MG63 (cell line): ENCODE measurements at regions not wholly inside any gene's neighbourhood (a gene's known extent, or its start where the extent isn't known, plus 50 kb on each side); places are given as distances from the start of the nearest gene placed in this dataset.
"Not testable (repeated sequence)": the region's sequence is repeated elsewhere in the genome, so short reads cannot be mapped to it uniquely, and the experiment has no call there.

Experiments
- DNase-seq: peaks from one replicate; pipeline ENCODE4 v3.0.0-alpha.2; 2020
- H3K27me3 ChIP-seq: fragments of 250-450 bp; sonication (Bioruptor Pico); 2 replicates; pipeline ENCODE4 v1.5.1; 2020; ENCODE audit warnings: mild to moderate bottlenecking, moderate library complexity
- H3K36me3 ChIP-seq: fragments of 250-450 bp; sonication (Bioruptor Pico); 2 replicates; pipeline ENCODE4 v1.5.1; 2020; ENCODE audit warnings: mild to moderate bottlenecking, moderate library complexity
- H3K4me3 ChIP-seq: fragments of 250-450 bp; sonication (Bioruptor Pico); 2 replicates; pipeline ENCODE4 v1.5.1; 2020; ENCODE audit warnings: mild to moderate bottlenecking, moderate library complexity
- H3K9me3 ChIP-seq: fragments of 250-450 bp; sonication (Bioruptor Pico); 2 replicates; pipeline ENCODE4 v1.5.1; 2020; ENCODE audit warnings: mild to moderate bottlenecking, moderate library complexity

- no peaks in the 10 kb centered on the region for H3K27me3 ChIP-seq
- no peak overlapping the region for H3K4me3 ChIP-seq
- DNase-seq, result no peak
- no peaks in the 10 kb centered on the region for H3K9me3 ChIP-seq
- no peaks in the 10 kb centered on the region for H3K36me3 ChIP-seq
These were observed 71.1 kb upstream of the TRPM1 start for GRCh38 chr15:31172606-31173005.

GRCh38 chr15:31173790-31174450 lies 72.4 kb upstream of the TRPM1 start:
- no peaks in the 10 kb centered on the region for H3K27me3 ChIP-seq
- H3K4me3 ChIP-seq, result no peak overlapping the region

GRCh38 chr15:31175484-31175883 lies 74.0 kb upstream of the TRPM1 start:
- no peak overlapping the region for H3K4me3 ChIP-seq
- DNase-seq, result no peak
- no peaks in the 10 kb centered on the region for H3K9me3 ChIP-seq
- H3K36me3 ChIP-seq, result no peaks in the 10 kb centered on the region
- no peaks in the 10 kb centered on the region for H3K27me3 ChIP-seq

More at GRCh38 chr15:31173790-31174450, 72.4 kb upstream of the TRPM1 start:
- H3K36me3 ChIP-seq, result no peaks in the 10 kb centered on the region
- no peaks in the 10 kb centered on the region for H3K9me3 ChIP-seq
- DNase-seq, result no peak

GRCh38 chr15:31177951-31178350 lies 76.4 kb upstream of the TRPM1 start:
- H3K27me3 ChIP-seq, result no peaks in the 10 kb centered on the region
- no peak overlapping the region for H3K4me3 ChIP-seq
- DNase-seq, result no peak
- no peaks in the 10 kb centered on the region for H3K9me3 ChIP-seq
- H3K36me3 ChIP-seq, result no peaks in the 10 kb centered on the region

- DNase-seq, result no peak
- no peaks in the 10 kb centered on the region for H3K9me3 ChIP-seq
- H3K4me3 ChIP-seq, result no peak overlapping the region
- no peaks in the 10 kb centered on the region for H3K36me3 ChIP-seq
- no peaks in the 10 kb centered on the region for H3K27me3 ChIP-seq
These were observed 77.2 kb upstream of the TRPM1 start for GRCh38 chr15:31178705-31179104.

GRCh38 chr15:31179693-31180092 lies 78.2 kb upstream of the TRPM1 start:
- Histone ChIP-seq H3K36me3 (no peaks in the 10 kb centered on the region), H3K9me3 (no peaks in the 10 kb centered on the region), H3K4me3 (no peak overlapping the region), H3K27me3 (no peaks in the 10 kb centered on the region)
- DNase-seq, result no peak

GRCh38 chr15:31193291-31193690 lies 91.8 kb upstream of the TRPM1 start:
- Histone ChIP-seq H3K4me3 (no peak overlapping the region), H3K27me3 (no peaks in the 10 kb centered on the region; the same call in 1 of the 2 replicates), H3K9me3 (peaks cover 6% of the 10 kb centered on the region), H3K36me3 (no peaks in the 10 kb centered on the region)
- no peak for DNase-seq

- H3K4me3 ChIP-seq, result no peak overlapping the region
- no peak for DNase-seq
- H3K27me3 ChIP-seq, result no peaks in the 10 kb centered on the region
- H3K9me3 ChIP-seq, result no peaks in the 10 kb centered on the region
- H3K36me3 ChIP-seq, result no peaks in the 10 kb centered on the region
These were observed 94.3 kb upstream of the TRPM1 start for GRCh38 chr15:31195871-31196270.

- Histone ChIP-seq H3K36me3 (no peaks in the 10 kb centered on the region), H3K4me3 (no peak overlapping the region), H3K9me3 (no peaks in the 10 kb centered on the region), H3K27me3 (no peaks in the 10 kb centered on the region)
- DNase-seq, result peak; percentile 19
These were observed 96.2 kb upstream of the TRPM1 start for GRCh38 chr15:31197497-31198414.

- DNase-seq, result no peak
- Histone ChIP-seq H3K36me3 (no peaks in the 10 kb centered on the region), H3K9me3 (no peaks in the 10 kb centered on the region), H3K4me3 (no peak overlapping the region), H3K27me3 (no peaks in the 10 kb centered on the region)
These were observed 99.2 kb upstream of the TRPM1 start for GRCh38 chr15:31200735-31201151.

- Histone ChIP-seq H3K36me3 (no peaks in the 10 kb centered on the region), H3K27me3 (no peaks in the 10 kb centered on the region), H3K9me3 (no peaks in the 10 kb centered on the region), H3K4me3 (no peak overlapping the region)
- DNase-seq, result no peak
These were observed 101.4 kb upstream of the TRPM1 start for GRCh38 chr15:31202953-31203352.

- H3K9me3 ChIP-seq, result no peaks in the 10 kb centered on the region
- no peak for DNase-seq
- no peak overlapping the region for H3K4me3 ChIP-seq
- H3K36me3 ChIP-seq, result no peaks in the 10 kb centered on the region
- H3K27me3 ChIP-seq, result no peaks in the 10 kb centered on the region
These were observed 102.5 kb upstream of the TRPM1 start for GRCh38 chr15:31203999-31204398.

- Histone ChIP-seq H3K36me3 (no peaks in the 10 kb centered on the region), H3K4me3 (no peak overlapping the region)
These were observed 105.1 kb upstream of the TRPM1 start for GRCh38 chr15:31206386-31207181.

GRCh38 chr15:31207246-31207645 lies 105.7 kb upstream of the TRPM1 start:
- Histone ChIP-seq H3K9me3 (no peaks in the 10 kb centered on the region), H3K27me3 (no peaks in the 10 kb centered on the region), H3K36me3 (no peaks in the 10 kb centered on the region), H3K4me3 (no peak overlapping the region)
- no peak for DNase-seq

More at GRCh38 chr15:31206386-31207181, 105.1 kb upstream of the TRPM1 start:
- no peak for DNase-seq
- no peaks in the 10 kb centered on the region for H3K27me3 ChIP-seq
- H3K9me3 ChIP-seq, result no peaks in the 10 kb centered on the region

GRCh38 chr15:31207861-31208260 lies 106.3 kb upstream of the TRPM1 start:
- not testable (repeated sequence) for DNase-seq, H3K9me3 ChIP-seq, H3K36me3 ChIP-seq, H3K4me3 ChIP-seq, H3K27me3 ChIP-seq

- H3K9me3 ChIP-seq, result no peaks in the 10 kb centered on the region
- DNase-seq, result no peak
- H3K4me3 ChIP-seq, result no peak overlapping the region
- no peaks in the 10 kb centered on the region for H3K36me3 ChIP-seq
- no peaks in the 10 kb centered on the region for H3K27me3 ChIP-seq
These were observed 107.3 kb upstream of the TRPM1 start for GRCh38 chr15:31208817-31209216.

- Histone ChIP-seq H3K9me3 (no peaks in the 10 kb centered on the region), H3K4me3 (no peak overlapping the region), H3K27me3 (no peaks in the 10 kb centered on the region), H3K36me3 (no peaks in the 10 kb centered on the region)
- DNase-seq, result no peak
These were observed 109.8 kb upstream of the TRPM1 start for GRCh38 chr15:31211353-31211752.
